HepG2 (cell line): ENCODE measurements at regions not wholly inside any gene's neighbourhood (a gene's known extent, or its start where the extent isn't known, plus 50 kb on each side); places are given as distances from the start of the nearest gene placed in this dataset.

Experiments
- ATAC-seq: fragments of 200-7000 bp; cut with Tn5 transposase; 3 replicates; pipeline ENCODE4 v1.9.1; 2020; ENCODE audit warnings: mild to moderate bottlenecking, moderate library complexity
- BruUV-seq: library from RNA; stranded (reverse); fragments of 400-500 nt; replicated peaks from 2 replicates; lab custom pipeline; 2021; lab: Mats Ljungman, UMichigan
- CTCF ChIA-PET: fragments of 300-600 bp; formaldehyde crosslinking; extraction: SDS; loops from one replicate; lab custom pipeline; 2021; ENCODE audit warnings: low total read pairs, inconsistent platforms, low intra/inter-chr PET ratio; lab: Yijun Ruan, JAX
- POLR2A ChIA-PET: fragments of 350-600 bp; sonication (Branson Sonifier 250); formaldehyde crosslinking; loops from one replicate; lab custom pipeline; 2020; ENCODE audit warnings: antibody characterized with exemption, inconsistent platforms; lab: Yijun Ruan, JAX
- DNase-seq: peaks from one replicate; pipeline ENCODE4 v3.0.0-alpha.2; 2015; ENCODE audit warnings: low spot score
- FAIRE-seq: peaks from 3 replicates; lab custom pipeline; 2011; peaks lifted over from hg19 to GRCh38; lab: Jason Lieb, UNC
- H2AFZ ChIP-seq: one replicate; pipeline ENCODE4 v1.6.1; 2011; ENCODE audit warnings: low read length, inconsistent platforms
- H3K27ac ChIP-seq: fragments of 300-600 bp; 3 replicates; pipeline ENCODE4 v1.8.0; 2011; ENCODE audit warnings: mixed run types, mild to moderate bottlenecking, mixed read lengths, low read length, inconsistent platforms; ENCODE audit not compliant: insufficient read depth; ENCODE audit errors: extremely low read length
- H3K27me3 ChIP-seq, 2 experiments: fragments of 200-600 bp in 1 of 2; 2 replicates in 1 of 2; 3 replicates in 1 of 2; pipeline versions ENCODE4 v1.6.0 to v1.8.0; 2011; ENCODE audit warnings: low read length in 2 of 2, mild to moderate bottlenecking in 2 of 2, moderate library complexity in 2 of 2, inconsistent platforms in 1 of 2; ENCODE audit not compliant: insufficient read depth in 2 of 2, control insufficient read depth in 1 of 2
- H3K36me3 ChIP-seq, 2 experiments: fragments of 200-600 bp in 1 of 2; replicated peaks in 1 of 2; 2 replicates in 1 of 2; 3 replicates in 1 of 2; pipeline versions ENCODE4 v1.5.1 to v1.8.0; 2011; ENCODE audit warnings: low read length in 2 of 2, inconsistent platforms in 1 of 2; ENCODE audit not compliant: insufficient read depth in 2 of 2, control insufficient read depth in 1 of 2
- H3K4me1 ChIP-seq: 2 replicates; pipeline ENCODE4 v1.5.1; 2012; ENCODE audit warnings: low read length, inconsistent platforms; ENCODE audit not compliant: insufficient read depth
- H3K4me2 ChIP-seq: 2 replicates; pipeline ENCODE4 v1.6.0; 2011; ENCODE audit warnings: low read depth, low read length, inconsistent platforms
- H3K4me3 ChIP-seq, 3 experiments: fragments of 200-600 bp in 1 of 3; sonication (generic), shearing (Covaris generic) in 1 of 3; replicated peaks in 1 of 3; 2 replicates each; pipeline ENCODE4 v1.5.1; 2011 to 2016; ENCODE audit warnings: low read length in 3 of 3, inconsistent platforms in 2 of 3, low read depth in 2 of 3, mild to moderate bottlenecking in 2 of 3, control low read depth in 1 of 3, mixed read lengths in 1 of 3; ENCODE audit not compliant: insufficient read depth in 1 of 3
- H3K79me2 ChIP-seq: one replicate; pipeline ENCODE4 v1.6.1; 2011; ENCODE audit warnings: low read length, inconsistent platforms; ENCODE audit not compliant: insufficient read depth
- H3K9ac ChIP-seq: 2 replicates; pipeline ENCODE4 v1.6.0; 2011; ENCODE audit warnings: mild to moderate bottlenecking, low read depth, low read length, inconsistent platforms; ENCODE audit not compliant: insufficient read depth
- H3K9me3 ChIP-seq: 2 replicates; pipeline ENCODE4 v1.5.1; 2012; ENCODE audit warnings: mild to moderate bottlenecking, low read length
- H4K20me1 ChIP-seq: 2 replicates; pipeline ENCODE4 v1.6.0; 2011; ENCODE audit warnings: inconsistent platforms, mild to moderate bottlenecking, low read length, moderate library complexity; ENCODE audit not compliant: insufficient read depth
- ATF2 ChIP-seq: sonication (generic); formaldehyde crosslinking; IDR thresholded peaks from 2 replicates; pipeline ENCODE4 v1.4.0; 2020; ENCODE audit warnings: missing genetic modification reagents
- ATM ChIP-seq: fragments of 450-650 bp; IDR thresholded peaks from 2 replicates; pipeline ENCODE4 v1.7.1; 2017; ENCODE audit warnings: mild to moderate bottlenecking, borderline replicate concordance
- DMTF1 ChIP-seq: sonication (generic); formaldehyde crosslinking; IDR thresholded peaks from 2 replicates; pipeline ENCODE4 v1.4.0; 2020; ENCODE audit warnings: mild to moderate bottlenecking, missing genetic modification reagents
- HHEX ChIP-seq: IDR thresholded peaks from 2 replicates; pipeline ENCODE4 v1.6.1; 2016; ENCODE audit warnings: control low read depth
- HNF4A ChIP-seq: sonication (generic); formaldehyde crosslinking; IDR thresholded peaks from 2 replicates; pipeline ENCODE4 v1.4.0; 2020; ENCODE audit warnings: missing genetic modification reagents
- IKZF4 ChIP-seq: sonication (generic); formaldehyde crosslinking; IDR thresholded peaks from 2 replicates; pipeline ENCODE4 v1.5.1; 2020; ENCODE audit warnings: borderline replicate concordance, mild to moderate bottlenecking, low read depth, missing genetic modification reagents; ENCODE audit errors: not compliant biosample characterization
- NBN ChIP-seq: fragments of 450-650 bp; conservative IDR thresholded peaks from 2 replicates; pipeline ENCODE4 v1.6.1; 2017
- SMARCC2 ChIP-seq: fragments of 450-650 bp; IDR thresholded peaks from 2 replicates; pipeline ENCODE4 v1.6.1; 2017; ENCODE audit warnings: antibody characterized with exemption, mild to moderate bottlenecking
- SRF ChIP-seq: IDR thresholded peaks from 2 replicates; pipeline ENCODE4 v1.6.1; 2011; ENCODE audit warnings: mild to moderate bottlenecking, low read depth, low read length, moderate library complexity
- TEF ChIP-seq: sonication (generic); formaldehyde crosslinking; IDR thresholded peaks from 2 replicates; pipeline ENCODE4 v1.5.0; 2020; ENCODE audit warnings: missing genetic modification reagents
- TFDP2 ChIP-seq: sonication (generic); formaldehyde crosslinking; IDR thresholded peaks from 2 replicates; pipeline ENCODE4 v1.4.0; 2020; ENCODE audit warnings: missing genetic modification reagents
- ZBTB42 ChIP-seq: sonication (generic); formaldehyde crosslinking; IDR thresholded peaks from 2 replicates; pipeline ENCODE4 v1.5.0; 2020; ENCODE audit warnings: mild to moderate bottlenecking, missing genetic modification reagents
- ZNF205 ChIP-seq: IDR thresholded peaks from 2 replicates; pipeline ENCODE4 v1.6.1; 2018; ENCODE audit warnings: missing biosample characterization, missing genetic modification reagents
- ZNF34 ChIP-seq: sonication (generic); formaldehyde crosslinking; IDR thresholded peaks from 2 replicates; pipeline ENCODE4 v1.4.0; 2020; ENCODE audit warnings: mild to moderate bottlenecking, missing genetic modification reagents, borderline replicate concordance
- ZNF430 ChIP-seq: sonication (generic); formaldehyde crosslinking; IDR thresholded peaks from 2 replicates; pipeline ENCODE4 v1.9.0; 2021; ENCODE audit warnings: mild to moderate bottlenecking, missing genetic modification reagents
- ZNF768 ChIP-seq: sonication (generic); formaldehyde crosslinking; IDR thresholded peaks from 2 replicates; pipeline ENCODE4 v1.4.0; 2020; ENCODE audit warnings: missing genetic modification reagents
- ZXDC ChIP-seq: sonication (generic); formaldehyde crosslinking; IDR thresholded peaks from 2 replicates; pipeline ENCODE4 v1.5.0; 2020; ENCODE audit warnings: mild to moderate bottlenecking, missing genetic modification reagents
- WGBS: methylation state at CpG from one replicate; pipeline ENCODE4 v1.1.6; 2017; ENCODE audit warnings: low lambda C conversion rate; 5-methylcytosine and 5-hydroxymethylcytosine counted together
- in situ Hi-C: cut with HindIII; loops from 2 replicates; pipeline ENCODE4 v1.10.0; 2017; ENCODE audit warnings: low pct_unique_long_range_greater_than_20kb; ENCODE audit not compliant: extremely low pct_ligation_motif_present
- intact Hi-C: fragments of 100-400 bp; cut with micrococcal nuclease; formaldehyde crosslinking; loops from one replicate; pipeline ENCODE4 v1.10.0; 2022; ENCODE audit not compliant: unreplicated experiment

- BruUV-seq = no TSS peak
- Histone ChIP-seq H3K36me3 (no peaks in the 10 kb centered on the region), H2AFZ (no peak overlapping the region), H3K9me3 (no peaks in the 10 kb centered on the region), H3K79me2 (no peaks in the 10 kb centered on the region), H3K4me3 (no peak overlapping the region), H3K27ac (no peak overlapping the region), H3K4me2 (no peak overlapping the region), H3K4me1 (no peaks in the 10 kb centered on the region), H3K27me3 (no peaks in the 10 kb centered on the region), H3K9ac (no peak overlapping the region), H4K20me1 (no peaks in the 10 kb centered on the region)
- ChIA-PET CTCF (no interaction called here), POLR2A (no interaction called here)
- no peak for TF ChIP-seq HHEX (CRISPR knock-in tag)
- no peak for TF ChIP-seq DMTF1 (CRISPR knock-in tag)
- TF ChIP-seq ZBTB42 (CRISPR knock-in tag) = no peak
- no peak for TF ChIP-seq NBN
- no peak for TF ChIP-seq TFDP2 (CRISPR knock-in tag)
- no peak for TF ChIP-seq ZNF768 (CRISPR knock-in tag)
- TF ChIP-seq ATM = no peak
- no peak for TF ChIP-seq SMARCC2
- no peak for TF ChIP-seq ZNF205 (CRISPR knock-in tag)
- no peak for TF ChIP-seq HNF4A (CRISPR knock-in tag)
- TF ChIP-seq IKZF4 (CRISPR knock-in tag) = no peak
- TF ChIP-seq ATF2 = no peak
- TF ChIP-seq ZNF430 = no peak
- no peak for TF ChIP-seq ZNF34 (CRISPR knock-in tag)
- TF ChIP-seq SRF = no peak
- no peak for TF ChIP-seq ZXDC (CRISPR knock-in tag)
- no peak for TF ChIP-seq TEF (CRISPR knock-in tag)
- intact Hi-C loops = no loop called here
- DNase-seq = no peak
- FAIRE-seq = no peak
- 46% methylated on average over 3 of the region's 3 CpGs for WGBS
- no peak for ATAC-seq
- in situ Hi-C loops = no loop called here
Measured at GRCh38 chr1:96978444-96978843, 256.9 kb downstream of the PTBP2 start.
